ENCODE measurements at regions not wholly inside any gene's neighbourhood (a gene's known extent, or its start where the extent isn't known, plus 50 kb on each side); places are given as distances from the start of the nearest gene placed in this dataset.
"Not testable (repeated sequence)": the region's sequence is repeated elsewhere in the genome, so short reads cannot be mapped to it uniquely, and the experiment has no call there.

- H3K27ac ChIP-seq, result no peak overlapping the region
- H3K36me3 ChIP-seq, result no peaks in the 10 kb centered on the region
- H3K9ac ChIP-seq, result no peak overlapping the region
- H3K9me3 ChIP-seq, result no peaks in the 10 kb centered on the region
- H3K4me3 ChIP-seq, result no peak overlapping the region
- H4K20me1 ChIP-seq, result no peaks in the 10 kb centered on the region
- no peak for TF ChIP-seq Cebpa-rat (IDR thresholded peaks at IDR 0.05)
- no peaks in the 10 kb centered on the region; the same call in 1 of the 2 replicates for H3K4me1 ChIP-seq
- no peak overlapping the region for H3K4me2 ChIP-seq
- no peaks in the 10 kb centered on the region for H3K27me3 ChIP-seq
These were observed 174.3 kb downstream of the CPS1 start for GRCh38 chr2:210730672-210731071.

- not testable (repeated sequence) for H3K36me3 ChIP-seq, H3K9me3 ChIP-seq, H3K27ac ChIP-seq, H3K4me1 ChIP-seq, H3K4me3 ChIP-seq, H4K20me1 ChIP-seq, H3K4me2 ChIP-seq, H3K27me3 ChIP-seq, H3K9ac ChIP-seq
These were observed 190.4 kb downstream of the CPS1 start for GRCh38 chr2:210746826-210747225.

GRCh38 chr2:210752532-210752931 lies 196.1 kb downstream of the CPS1 start:
- Histone ChIP-seq H3K36me3 (no peaks in the 10 kb centered on the region), H4K20me1 (no peaks in the 10 kb centered on the region), H3K27ac (no peak overlapping the region), H3K9ac (no peak overlapping the region), H3K4me1 (no peaks in the 10 kb centered on the region), H3K27me3 (no peaks in the 10 kb centered on the region), H3K4me2 (no peak overlapping the region), H3K4me3 (no peak overlapping the region), H3K9me3 (no peaks in the 10 kb centered on the region)
- no peak for TF ChIP-seq Cebpa-rat (IDR thresholded peaks at IDR 0.05)

GRCh38 chr2:210753386-210753785 lies 197.0 kb downstream of the CPS1 start:
- no peak overlapping the region for H3K9ac ChIP-seq
- H3K27ac ChIP-seq, result no peak overlapping the region
- H3K36me3 ChIP-seq, result no peaks in the 10 kb centered on the region
- no peaks in the 10 kb centered on the region for H3K27me3 ChIP-seq
- H4K20me1 ChIP-seq, result no peaks in the 10 kb centered on the region
- no peaks in the 10 kb centered on the region for H3K4me1 ChIP-seq
- no peak overlapping the region for H3K4me3 ChIP-seq
- TF ChIP-seq Cebpa-rat (IDR thresholded peaks at IDR 0.05), result no peak
- H3K9me3 ChIP-seq, result no peaks in the 10 kb centered on the region
- H3K4me2 ChIP-seq, result no peak overlapping the region

- H4K20me1 ChIP-seq, result no peaks in the 10 kb centered on the region
- no peak for TF ChIP-seq Cebpa-rat (IDR thresholded peaks at IDR 0.05)
- no peak overlapping the region for H3K4me3 ChIP-seq
- no peak overlapping the region for H3K27ac ChIP-seq
- no peaks in the 10 kb centered on the region for H3K36me3 ChIP-seq
- no peak overlapping the region for H3K9ac ChIP-seq
- no peak overlapping the region for H3K4me2 ChIP-seq
- no peaks in the 10 kb centered on the region for H3K27me3 ChIP-seq
- no peaks in the 10 kb centered on the region for H3K4me1 ChIP-seq
- H3K9me3 ChIP-seq, result no peaks in the 10 kb centered on the region
These were observed 200.5 kb downstream of the CPS1 start for GRCh38 chr2:210756855-210757254.

GRCh38 chr2:210762604-210763588 lies 206.5 kb downstream of the CPS1 start:
- TF ChIP-seq Cebpa-rat (IDR thresholded peaks at IDR 0.05), result no peak

GRCh38 chr2:210768329-210768910 lies 212.0 kb downstream of the CPS1 start:
- TF ChIP-seq Cebpa-rat (IDR thresholded peaks at IDR 0.05), result no peak
- H3K4me3 ChIP-seq, result no peak overlapping the region
- H3K9me3 ChIP-seq, result 0 out of 2 replicates have a peak, but pooled peaks cover 3% of the 10 kb centered on the region
- no peak overlapping the region for H3K27ac ChIP-seq
- H3K27me3 ChIP-seq, result no peaks in the 10 kb centered on the region
- H3K9ac ChIP-seq, result no peak overlapping the region
- no peaks in the 10 kb centered on the region for H4K20me1 ChIP-seq
- no peaks in the 10 kb centered on the region for H3K4me1 ChIP-seq
- H3K36me3 ChIP-seq, result no peaks in the 10 kb centered on the region
- H3K4me2 ChIP-seq, result no peak overlapping the region

More at GRCh38 chr2:210762604-210763588, 206.5 kb downstream of the CPS1 start:
- Histone ChIP-seq H3K36me3 (no peaks in the 10 kb centered on the region), H3K9me3 (no peaks in the 10 kb centered on the region), H3K4me3 (no peak overlapping the region), H3K4me1 (no peaks in the 10 kb centered on the region), H3K27ac (no peak overlapping the region), H3K9ac (no peak overlapping the region), H4K20me1 (no peaks in the 10 kb centered on the region), H3K27me3 (no peaks in the 10 kb centered on the region), H3K4me2 (no peak overlapping the region)

GRCh38 chr2:210776756-210777155 lies 220.4 kb downstream of the CPS1 start:
- Histone ChIP-seq H3K36me3 (no peaks in the 10 kb centered on the region), H3K9me3 (no peaks in the 10 kb centered on the region), H3K4me3 (no peak overlapping the region), H3K4me1 (no peaks in the 10 kb centered on the region), H3K27me3 (no peaks in the 10 kb centered on the region), H3K4me2 (no peak overlapping the region), H3K27ac (no peak overlapping the region), H3K9ac (no peak overlapping the region), H4K20me1 (no peaks in the 10 kb centered on the region)
- TF ChIP-seq Cebpa-rat (IDR thresholded peaks at IDR 0.05), result no peak

GRCh38 chr2:210782222-210782621 lies 225.8 kb downstream of the CPS1 start:
- Histone ChIP-seq H3K27ac (no peak overlapping the region), H3K4me3 (no peak overlapping the region), H3K9ac (no peak overlapping the region), H3K4me1 (no peaks in the 10 kb centered on the region), H3K36me3 (no peaks in the 10 kb centered on the region), H3K9me3 (no peaks in the 10 kb centered on the region), H3K27me3 (no peaks in the 10 kb centered on the region), H4K20me1 (no peaks in the 10 kb centered on the region), H3K4me2 (no peak overlapping the region)
- no peak for TF ChIP-seq Cebpa-rat (IDR thresholded peaks at IDR 0.05)

- H3K9ac ChIP-seq, H4K20me1 ChIP-seq, H3K4me1 ChIP-seq, H3K27me3 ChIP-seq, H3K4me2 ChIP-seq, H3K27ac ChIP-seq, H3K9me3 ChIP-seq, H3K4me3 ChIP-seq, H3K36me3 ChIP-seq: not testable (repeated sequence)
These were observed 231.4 kb downstream of the CPS1 start for GRCh38 chr2:210787831-210788230.
